Rectal smooth muscle tissue (tissue), 1 donor: ENCODE measurements at regions not wholly inside any gene's neighbourhood (a gene's known extent, or its start where the extent isn't known, plus 50 kb on each side); places are given as distances from the start of the nearest gene placed in this dataset.

Experiments used
- H3K27ac ChIP-seq: one replicate; pipeline ENCODE4 v1.7.0; 2013; ENCODE audit warnings: low read depth, low read length, inconsistent platforms
- H3K27me3 ChIP-seq: one replicate; pipeline ENCODE4 v1.7.0; 2013; ENCODE audit warnings: low read length; ENCODE audit not compliant: control insufficient read depth, insufficient read depth
- H3K36me3 ChIP-seq: one replicate; pipeline ENCODE4 v1.7.0; 2013; ENCODE audit warnings: low read length; ENCODE audit not compliant: control insufficient read depth, insufficient read depth
- H3K4me1 ChIP-seq: one replicate; pipeline ENCODE4 v1.7.0; 2013; ENCODE audit warnings: low read length; ENCODE audit not compliant: control insufficient read depth, insufficient read depth
- H3K4me3 ChIP-seq: one replicate; pipeline ENCODE4 v1.7.0; 2013; ENCODE audit warnings: low read length
- H3K9ac ChIP-seq: one replicate; pipeline ENCODE4 v1.7.0; 2013; ENCODE audit warnings: low read length

GRCh38 chr20:60888771-60889170 lies 363.3 kb upstream of the CDH4 start:
- H3K27ac ChIP-seq, result no peak overlapping the region
- H3K4me3 ChIP-seq, result no peak overlapping the region
- H3K27me3 ChIP-seq, result no peaks in the 10 kb centered on the region
- no peaks in the 10 kb centered on the region for H3K4me1 ChIP-seq
- no peak overlapping the region for H3K9ac ChIP-seq
- H3K36me3 ChIP-seq, result no peaks in the 10 kb centered on the region

GRCh38 chr20:60892095-60892813 lies 359.8 kb upstream of the CDH4 start:
- Histone ChIP-seq H3K4me3 (no peak overlapping the region), H3K4me1 (no peaks in the 10 kb centered on the region), H3K36me3 (no peaks in the 10 kb centered on the region), H3K27me3 (no peaks in the 10 kb centered on the region), H3K9ac (no peak overlapping the region), H3K27ac (no peak overlapping the region)

- H3K4me1 ChIP-seq, result no peaks in the 10 kb centered on the region
- no peak overlapping the region for H3K9ac ChIP-seq
- no peaks in the 10 kb centered on the region for H3K27me3 ChIP-seq
- no peak overlapping the region for H3K27ac ChIP-seq
- no peak overlapping the region for H3K4me3 ChIP-seq
- no peaks in the 10 kb centered on the region for H3K36me3 ChIP-seq
These were observed 358.0 kb upstream of the CDH4 start for GRCh38 chr20:60894091-60894490.

- H3K9ac ChIP-seq, result no peak overlapping the region
- no peaks in the 10 kb centered on the region for H3K4me1 ChIP-seq
- no peak overlapping the region for H3K27ac ChIP-seq
- H3K4me3 ChIP-seq, result no peak overlapping the region
- no peaks in the 10 kb centered on the region for H3K36me3 ChIP-seq
- H3K27me3 ChIP-seq, result no peaks in the 10 kb centered on the region
These were observed 356.5 kb upstream of the CDH4 start for GRCh38 chr20:60895363-60896079.

GRCh38 chr20:60897976-60898375 lies 354.1 kb upstream of the CDH4 start:
- H3K36me3 ChIP-seq, result no peaks in the 10 kb centered on the region
- no peak overlapping the region for H3K9ac ChIP-seq
- no peak overlapping the region for H3K4me3 ChIP-seq
- no peak overlapping the region for H3K27ac ChIP-seq
- no peaks in the 10 kb centered on the region for H3K27me3 ChIP-seq
- no peaks in the 10 kb centered on the region for H3K4me1 ChIP-seq

- Histone ChIP-seq H3K4me1 (no peaks in the 10 kb centered on the region), H3K27ac (no peak overlapping the region), H3K4me3 (no peak overlapping the region), H3K36me3 (no peaks in the 10 kb centered on the region), H3K27me3 (no peaks in the 10 kb centered on the region), H3K9ac (no peak overlapping the region)
These were observed 352.7 kb upstream of the CDH4 start for GRCh38 chr20:60899320-60899719.

GRCh38 chr20:60900618-60901017 lies 351.4 kb upstream of the CDH4 start:
- Histone ChIP-seq H3K36me3 (no peaks in the 10 kb centered on the region), H3K27ac (no peak overlapping the region), H3K27me3 (no peaks in the 10 kb centered on the region), H3K4me1 (no peaks in the 10 kb centered on the region), H3K9ac (no peak overlapping the region), H3K4me3 (no peak overlapping the region)

- Histone ChIP-seq H3K36me3 (no peaks in the 10 kb centered on the region), H3K4me3 (no peak overlapping the region)
These were observed 350.2 kb upstream of the CDH4 start for GRCh38 chr20:60901831-60902230.

GRCh38 chr20:60903325-60903971 lies 348.6 kb upstream of the CDH4 start:
- Histone ChIP-seq H3K4me1 (no peaks in the 10 kb centered on the region), H3K9ac (no peak overlapping the region), H3K4me3 (no peak overlapping the region), H3K27me3 (no peaks in the 10 kb centered on the region), H3K27ac (no peak overlapping the region), H3K36me3 (no peaks in the 10 kb centered on the region)

More at GRCh38 chr20:60901831-60902230, 350.2 kb upstream of the CDH4 start:
- Histone ChIP-seq H3K27me3 (no peaks in the 10 kb centered on the region), H3K9ac (no peak overlapping the region), H3K27ac (no peak overlapping the region), H3K4me1 (no peaks in the 10 kb centered on the region)

- Histone ChIP-seq H3K27me3 (no peaks in the 10 kb centered on the region), H3K4me1 (no peaks in the 10 kb centered on the region), H3K4me3 (no peak overlapping the region), H3K36me3 (no peaks in the 10 kb centered on the region), H3K9ac (no peak overlapping the region), H3K27ac (no peak overlapping the region)
These were observed 347.3 kb upstream of the CDH4 start for GRCh38 chr20:60904730-60905129.

GRCh38 chr20:60905919-60906318 lies 346.1 kb upstream of the CDH4 start:
- Histone ChIP-seq H3K9ac (no peak overlapping the region), H3K27ac (no peak overlapping the region), H3K36me3 (no peaks in the 10 kb centered on the region), H3K4me1 (no peaks in the 10 kb centered on the region), H3K27me3 (no peaks in the 10 kb centered on the region), H3K4me3 (no peak overlapping the region)

- no peaks in the 10 kb centered on the region for H3K4me1 ChIP-seq
- no peaks in the 10 kb centered on the region for H3K36me3 ChIP-seq
- no peak overlapping the region for H3K27ac ChIP-seq
- no peaks in the 10 kb centered on the region for H3K27me3 ChIP-seq
- no peak overlapping the region for H3K9ac ChIP-seq
- no peak overlapping the region for H3K4me3 ChIP-seq
These were observed 345.5 kb upstream of the CDH4 start for GRCh38 chr20:60906555-60906954.
